Activated naive CD4-positive, alpha-beta T cell treated with anti-CD3 and anti-CD28 coated beads for 36 hours (primary cell): ENCODE measurements at regions not wholly inside any gene's neighbourhood (a gene's known extent, or its start where the extent isn't known, plus 50 kb on each side); places are given as distances from the start of the nearest gene placed in this dataset.

Source experiments
- CTCF ChIA-PET: fragments of 350-600 bp; sonication (Branson Sonifier 250); formaldehyde crosslinking; loops from one replicate; lab custom pipeline; 2021; ENCODE audit warnings: antibody characterized with exemption; lab: Charles Lee
- DNase-seq: peaks from one replicate; pipeline ENCODE4 v3.0.0-alpha.2; 2020
- H3K27ac Mint-ChIP-seq: one replicate; pipeline ENCODE4 v1.8.0; 2021; ENCODE audit warnings: mild to moderate bottlenecking, mixed read lengths
- H3K27me3 Mint-ChIP-seq: one replicate; pipeline ENCODE4 v1.8.0; 2021; ENCODE audit warnings: low read depth, mixed read lengths
- H3K36me3 Mint-ChIP-seq: one replicate; pipeline ENCODE4 v1.8.0; 2021; ENCODE audit warnings: low read depth, mixed read lengths
- H3K4me1 Mint-ChIP-seq: one replicate; pipeline ENCODE4 v1.8.0; 2021; ENCODE audit warnings: low read depth, mixed read lengths
- H3K4me3 Mint-ChIP-seq: one replicate; pipeline ENCODE4 v1.8.0; 2021; ENCODE audit warnings: mild to moderate bottlenecking, moderate library complexity, mixed read lengths
- H3K9me3 Mint-ChIP-seq: one replicate; pipeline ENCODE4 v1.8.0; 2021; ENCODE audit warnings: mixed read lengths
- intact Hi-C: fragments of 100-400 bp; cut with micrococcal nuclease; formaldehyde crosslinking; loops from one replicate; pipeline ENCODE4 v1.15.1; 2023

DNA sequence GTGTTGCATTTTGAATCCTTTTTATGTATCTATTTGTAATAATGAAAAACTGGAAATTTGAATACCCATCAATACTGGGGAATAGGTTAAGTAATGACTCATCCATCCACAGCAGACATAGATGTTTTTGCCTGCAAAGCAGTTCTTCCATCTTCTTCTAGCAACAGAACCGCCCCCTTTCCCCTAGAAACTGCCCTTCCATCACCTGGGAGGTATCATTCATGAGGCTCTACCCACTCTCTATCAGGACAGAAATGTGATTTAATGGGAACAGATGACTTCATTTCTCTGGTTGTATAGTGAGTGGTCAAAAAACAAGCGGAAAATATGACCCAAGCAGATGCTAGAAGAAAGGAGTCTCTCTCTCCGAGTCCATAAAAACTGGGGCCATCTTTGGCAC, 532.8 kb downstream of the UQCRFS1 start:
- Mint-ChIP-seq H3K36me3 (no peaks in the 10 kb centered on the region), H3K4me1 (no peaks in the 10 kb centered on the region), H3K4me3 (no peak overlapping the region), H3K27ac (no peak overlapping the region), H3K27me3 (peaks cover 3% of the 10 kb centered on the region), H3K9me3 (peaks cover 10% of the 10 kb centered on the region)
- DNase-seq = no peak
- intact Hi-C loops = no loop called here
- CTCF ChIA-PET = no interaction called here

DNA sequence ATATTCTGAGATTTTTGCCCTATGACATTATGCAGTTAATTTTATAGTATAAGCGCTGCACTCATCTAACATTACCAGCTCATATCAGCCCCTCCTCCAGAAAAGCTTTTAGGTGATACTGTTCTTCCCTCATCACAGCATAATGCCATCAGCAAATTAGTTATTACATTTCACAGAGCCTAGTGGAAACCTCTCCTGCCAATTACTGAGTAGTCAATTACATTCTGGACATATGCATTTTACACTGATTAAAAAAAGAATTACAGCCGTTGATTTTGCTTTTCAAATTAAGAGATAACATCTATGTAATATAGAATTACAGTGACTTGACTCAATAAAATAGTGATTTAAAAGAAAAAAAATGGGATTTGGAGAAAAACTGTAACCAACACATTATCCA, 542.1 kb downstream of the UQCRFS1 start:
- Mint-ChIP-seq H3K4me1 (no peaks in the 10 kb centered on the region), H3K27ac (no peak overlapping the region), H3K36me3 (peaks cover 1% of the 10 kb centered on the region), H3K27me3 (no peaks in the 10 kb centered on the region), H3K4me3 (no peak overlapping the region), H3K9me3 (peaks cover 46% of the 10 kb centered on the region)
- intact Hi-C loops = no loop called here
- CTCF ChIA-PET = no interaction called here
- no peak for DNase-seq

DNA sequence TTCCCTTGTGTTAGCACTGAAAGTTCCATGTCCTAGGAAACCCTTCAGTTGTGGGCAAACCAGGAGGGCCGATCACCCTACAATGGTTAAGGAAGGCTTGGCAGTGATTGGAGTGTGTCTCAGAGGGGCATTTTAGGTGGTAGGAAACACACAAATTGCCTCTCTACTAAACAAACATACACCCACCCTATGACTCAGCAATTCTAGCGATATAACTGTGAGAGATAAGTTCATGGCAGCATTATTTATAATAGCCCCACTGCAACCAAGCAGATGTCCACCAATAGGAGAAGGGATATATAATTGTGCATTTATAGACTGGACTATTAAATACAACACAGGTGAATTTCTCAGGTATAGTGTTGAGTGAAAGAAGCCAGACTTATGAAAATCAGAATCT, 543.1 kb downstream of the UQCRFS1 start:
- peaks cover 2% of the 10 kb centered on the region for H3K36me3 Mint-ChIP-seq
- intact Hi-C loops = no loop called here
- H3K9me3 Mint-ChIP-seq = peaks cover 46% of the 10 kb centered on the region
- no peak overlapping the region for H3K4me3 Mint-ChIP-seq
- H3K4me1 Mint-ChIP-seq = no peaks in the 10 kb centered on the region
- DNase-seq = no peak
- H3K27ac Mint-ChIP-seq = no peak overlapping the region
- no peaks in the 10 kb centered on the region for H3K27me3 Mint-ChIP-seq
- CTCF ChIA-PET = no interaction called here

- Mint-ChIP-seq H3K4me1 (no peaks in the 10 kb centered on the region), H3K27me3 (no peaks in the 10 kb centered on the region), H3K9me3 (peaks cover 34% of the 10 kb centered on the region), H3K27ac (no peak overlapping the region), H3K36me3 (peaks cover 3% of the 10 kb centered on the region), H3K4me3 (no peak overlapping the region)
- CTCF ChIA-PET = no interaction called here
- intact Hi-C loops = no loop called here
- DNase-seq = no peak
These were observed 545.5 kb downstream of the UQCRFS1 start for GRCh38 chr19:28667348-28667977.

DNA sequence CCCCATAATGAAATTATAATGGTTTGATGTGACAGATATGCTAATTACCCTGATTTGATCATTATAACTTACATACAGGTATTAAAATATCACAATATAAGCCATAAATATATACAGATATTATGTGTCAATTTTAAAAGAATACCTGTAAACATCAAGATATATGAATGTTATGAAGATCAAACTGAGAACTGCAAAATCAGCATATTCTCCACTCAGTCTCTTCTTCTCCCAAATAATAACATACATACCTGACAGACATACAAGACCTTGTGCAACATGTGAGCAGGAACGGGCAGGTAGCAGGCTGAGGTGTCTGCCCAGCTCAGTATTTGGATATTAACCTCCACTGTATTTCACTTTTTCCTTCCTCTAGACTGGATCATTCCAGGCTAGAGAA, 547.2 kb downstream of the UQCRFS1 start:
- Mint-ChIP-seq H3K27ac (no peak overlapping the region), H3K27me3 (no peaks in the 10 kb centered on the region), H3K9me3 (peaks cover 33% of the 10 kb centered on the region), H3K4me1 (no peaks in the 10 kb centered on the region), H3K36me3 (peaks cover 2% of the 10 kb centered on the region), H3K4me3 (no peak overlapping the region)
- no peak for DNase-seq
- CTCF ChIA-PET = no interaction called here
- intact Hi-C loops = no loop called here

DNA sequence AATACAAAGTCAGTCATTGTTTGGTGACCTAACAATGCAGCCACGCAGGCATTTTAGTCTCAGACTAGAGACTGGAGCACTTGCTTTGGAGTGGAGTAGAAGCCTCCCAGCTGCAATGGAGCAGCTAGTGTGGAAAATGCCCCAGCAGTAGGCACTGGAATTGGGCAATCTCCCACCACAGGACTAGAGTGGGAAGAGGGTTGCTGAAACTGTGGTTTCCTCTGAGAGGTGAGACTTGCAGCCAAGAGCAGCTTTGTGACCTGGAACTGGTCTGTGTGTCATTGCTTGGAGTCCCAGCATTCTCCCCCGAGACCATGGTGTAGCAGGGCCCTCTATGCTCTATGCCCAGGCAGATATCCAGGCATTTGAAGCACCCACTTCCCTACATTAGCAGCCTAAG, 556.3 kb downstream of the UQCRFS1 start:
- no peak for DNase-seq
- H3K9me3 Mint-ChIP-seq = peaks cover 22% of the 10 kb centered on the region
- H3K4me1 Mint-ChIP-seq = no peaks in the 10 kb centered on the region
- H3K36me3 Mint-ChIP-seq = peaks cover 2% of the 10 kb centered on the region
- no peak overlapping the region for H3K27ac Mint-ChIP-seq
- H3K4me3 Mint-ChIP-seq = no peak overlapping the region
- no peaks in the 10 kb centered on the region for H3K27me3 Mint-ChIP-seq
- CTCF ChIA-PET = no interaction called here
- intact Hi-C loops = no loop called here

GRCh38 chr19:28655054-28655453, 557.9 kb downstream of the UQCRFS1 start:
- intact Hi-C loops = no loop called here
- H3K4me3 Mint-ChIP-seq = no peak overlapping the region
- no peak for DNase-seq
- H3K4me1 Mint-ChIP-seq = no peaks in the 10 kb centered on the region
- CTCF ChIA-PET = no interaction called here
- no peak overlapping the region for H3K27ac Mint-ChIP-seq
- peaks cover 22% of the 10 kb centered on the region for H3K9me3 Mint-ChIP-seq
- H3K36me3 Mint-ChIP-seq = peaks cover 2% of the 10 kb centered on the region
- H3K27me3 Mint-ChIP-seq = no peaks in the 10 kb centered on the region

GRCh38 chr19:28652765-28653164, 560.2 kb downstream of the UQCRFS1 start:
- H3K9me3 Mint-ChIP-seq = peaks cover 9% of the 10 kb centered on the region
- no peaks in the 10 kb centered on the region for H3K36me3 Mint-ChIP-seq
- CTCF ChIA-PET = no interaction called here
- H3K27ac Mint-ChIP-seq = no peak overlapping the region
- H3K4me1 Mint-ChIP-seq = no peaks in the 10 kb centered on the region
- H3K27me3 Mint-ChIP-seq = no peaks in the 10 kb centered on the region
- no peak overlapping the region for H3K4me3 Mint-ChIP-seq
- intact Hi-C loops = no loop called here
- DNase-seq = no peak

- H3K4me3 Mint-ChIP-seq = no peak overlapping the region
- no peak for DNase-seq
- peaks cover 2% of the 10 kb centered on the region for H3K9me3 Mint-ChIP-seq
- H3K36me3 Mint-ChIP-seq = no peaks in the 10 kb centered on the region
- intact Hi-C loops = no loop called here
- H3K27ac Mint-ChIP-seq = no peak overlapping the region
- H3K4me1 Mint-ChIP-seq = no peaks in the 10 kb centered on the region
- no peaks in the 10 kb centered on the region for H3K27me3 Mint-ChIP-seq
- CTCF ChIA-PET = no interaction called here
These were observed 566.3 kb downstream of the UQCRFS1 start for GRCh38 chr19:28646629-28647028.

GRCh38 chr19:28644169-28644775, 568.7 kb downstream of the UQCRFS1 start:
- no peak for DNase-seq
- no peaks in the 10 kb centered on the region for H3K36me3 Mint-ChIP-seq
- no peak overlapping the region for H3K4me3 Mint-ChIP-seq
- no peak overlapping the region for H3K27ac Mint-ChIP-seq
- H3K4me1 Mint-ChIP-seq = no peaks in the 10 kb centered on the region
- CTCF ChIA-PET = no interaction called here
- intact Hi-C loops = no loop called here
- H3K27me3 Mint-ChIP-seq = no peaks in the 10 kb centered on the region
- peaks cover 2% of the 10 kb centered on the region for H3K9me3 Mint-ChIP-seq

- no peak for DNase-seq
- Mint-ChIP-seq H3K4me1 (no peaks in the 10 kb centered on the region), H3K27ac (no peak overlapping the region), H3K4me3 (no peak overlapping the region), H3K9me3 (peaks cover 2% of the 10 kb centered on the region), H3K36me3 (no peaks in the 10 kb centered on the region), H3K27me3 (no peaks in the 10 kb centered on the region)
- intact Hi-C loops = no loop called here
- CTCF ChIA-PET = no interaction called here
These were observed 569.9 kb downstream of the UQCRFS1 start for GRCh38 chr19:28642787-28643683.

DNA sequence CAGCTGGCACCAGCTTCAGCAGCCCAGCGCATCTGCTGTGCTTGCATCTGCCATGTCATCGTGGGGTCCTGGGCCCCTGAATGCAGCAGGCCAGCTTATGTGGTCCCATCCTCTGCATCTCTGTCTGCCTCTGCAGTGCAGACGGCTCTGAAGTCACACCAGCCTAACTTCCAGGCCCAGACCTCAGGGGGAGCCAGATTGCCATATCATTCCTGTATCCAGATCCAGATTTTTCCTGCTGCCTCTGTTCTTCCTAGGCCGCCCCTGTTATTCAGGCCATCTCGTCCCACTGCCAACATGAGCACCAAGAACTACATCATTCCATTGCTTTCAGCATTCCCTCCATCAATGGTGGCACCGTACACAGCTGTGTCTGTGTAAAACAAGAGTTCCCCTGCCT, 571.6 kb downstream of the UQCRFS1 start:
- no peak for DNase-seq
- no peaks in the 10 kb centered on the region for H3K9me3 Mint-ChIP-seq
- CTCF ChIA-PET = interaction anchor here (0.6 to 1.0 kb wide), 2 partner anchors 173 to 721 kb away, joined by 3 read pairs; no protein-coding TSS in a partner anchor
- intact Hi-C loops = no loop called here
- no peak overlapping the region for H3K4me3 Mint-ChIP-seq
- H3K27ac Mint-ChIP-seq = no peak overlapping the region
- no peaks in the 10 kb centered on the region for H3K27me3 Mint-ChIP-seq
- no peaks in the 10 kb centered on the region for H3K36me3 Mint-ChIP-seq
- H3K4me1 Mint-ChIP-seq = no peaks in the 10 kb centered on the region
